ENCODE measurements at regions not wholly inside any gene's neighbourhood (a gene's known extent, or its start where the extent isn't known, plus 50 kb on each side); places are given as distances from the start of the nearest gene placed in this dataset.

DNA sequence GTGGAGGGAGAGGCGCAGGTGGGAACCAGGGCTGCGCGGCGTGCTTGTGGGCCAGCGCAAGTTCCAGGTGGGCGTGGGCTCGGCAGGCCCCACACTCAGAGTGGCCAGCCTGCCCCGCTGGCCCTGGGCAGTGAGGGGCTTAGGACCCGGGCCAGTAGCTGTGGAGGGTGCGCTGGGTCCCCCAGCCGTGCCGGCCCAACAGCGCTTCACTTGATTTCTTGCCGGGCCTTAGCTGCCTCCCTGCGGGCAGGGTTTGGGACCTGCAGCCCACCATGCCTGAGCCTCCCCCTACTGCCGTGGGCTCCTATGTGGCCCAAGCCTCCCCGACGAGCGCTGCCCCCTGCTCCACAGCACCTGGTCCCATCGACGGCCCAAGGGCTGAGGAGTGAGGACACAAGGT lies 1636.9 kb upstream of the SLC39A10 start:
- Mint-ChIP-seq H3K27ac (no peak overlapping the region), H3K4me1 (peaks cover 0 to 8% of the 10 kb centered on the region in 2 donors), H3K4me3 (no peak overlapping the region), H3K36me3 (no peaks in the 10 kb centered on the region), H3K27me3 (ENCODE audit: low read depth in 3 of 3) (no peaks in the 10 kb centered on the region), H3K9me3 (peaks cover 9 to 33% (median 12%) of the 10 kb centered on the region in 6 donors)
- no peak for DNase-seq

GRCh38 chr2:194015751-194016150 lies 1641.3 kb upstream of the SLC39A10 start:
- no peak overlapping the region for H3K4me3 Mint-ChIP-seq
- H3K27ac Mint-ChIP-seq: no peak overlapping the region
- no peak for DNase-seq
- peaks cover 0 to 2% (median 0%) of the 10 kb centered on the region in 3 donors for H3K27me3 Mint-ChIP-seq (ENCODE audit: low read depth in 3 of 3)
- H3K9me3 Mint-ChIP-seq: peaks cover 4 to 22% (median 8%) of the 10 kb centered on the region in 6 donors
- no peaks in the 10 kb centered on the region for H3K4me1 Mint-ChIP-seq
- no peaks in the 10 kb centered on the region for H3K36me3 Mint-ChIP-seq

- Mint-ChIP-seq H3K27me3 (ENCODE audit: low read depth in 3 of 3) (peaks cover 0 to 2% (median 0%) of the 10 kb centered on the region in 3 donors), H3K9me3 (peaks cover 4 to 20% (median 8%) of the 10 kb centered on the region in 6 donors), H3K4me3 (no peak overlapping the region), H3K36me3 (no peaks in the 10 kb centered on the region), H3K4me1 (no peaks in the 10 kb centered on the region), H3K27ac (no peak overlapping the region)
- DNase-seq: no peak
These were observed 1642.4 kb upstream of the SLC39A10 start for GRCh38 chr2:194014639-194015038.

- Mint-ChIP-seq H3K4me3 (no peak overlapping the region), H3K9me3 (peaks cover 9 to 32% (median 21%) of the 10 kb centered on the region in 6 donors), H3K27ac (no peak overlapping the region), H3K4me1 (no peaks in the 10 kb centered on the region), H3K36me3 (peaks cover 0 to 4% (median 0%) of the 10 kb centered on the region in 3 donors), H3K27me3 (ENCODE audit: low read depth in 3 of 3) (no peaks in the 10 kb centered on the region)
- no peak for DNase-seq
These were observed 1652.3 kb upstream of the SLC39A10 start for GRCh38 chr2:194004590-194005206.

- Mint-ChIP-seq H3K9me3 (peaks cover 6 to 26% (median 17%) of the 10 kb centered on the region in 6 donors), H3K27ac (no peak overlapping the region), H3K36me3 (peaks cover 0 to 4% (median 0%) of the 10 kb centered on the region in 3 donors), H3K4me1 (no peaks in the 10 kb centered on the region), H3K27me3 (ENCODE audit: low read depth in 3 of 3) (no peaks in the 10 kb centered on the region), H3K4me3 (no peak overlapping the region)
- DNase-seq: no peak
These were observed 1653.1 kb upstream of the SLC39A10 start for GRCh38 chr2:194003911-194004310.

DNA sequence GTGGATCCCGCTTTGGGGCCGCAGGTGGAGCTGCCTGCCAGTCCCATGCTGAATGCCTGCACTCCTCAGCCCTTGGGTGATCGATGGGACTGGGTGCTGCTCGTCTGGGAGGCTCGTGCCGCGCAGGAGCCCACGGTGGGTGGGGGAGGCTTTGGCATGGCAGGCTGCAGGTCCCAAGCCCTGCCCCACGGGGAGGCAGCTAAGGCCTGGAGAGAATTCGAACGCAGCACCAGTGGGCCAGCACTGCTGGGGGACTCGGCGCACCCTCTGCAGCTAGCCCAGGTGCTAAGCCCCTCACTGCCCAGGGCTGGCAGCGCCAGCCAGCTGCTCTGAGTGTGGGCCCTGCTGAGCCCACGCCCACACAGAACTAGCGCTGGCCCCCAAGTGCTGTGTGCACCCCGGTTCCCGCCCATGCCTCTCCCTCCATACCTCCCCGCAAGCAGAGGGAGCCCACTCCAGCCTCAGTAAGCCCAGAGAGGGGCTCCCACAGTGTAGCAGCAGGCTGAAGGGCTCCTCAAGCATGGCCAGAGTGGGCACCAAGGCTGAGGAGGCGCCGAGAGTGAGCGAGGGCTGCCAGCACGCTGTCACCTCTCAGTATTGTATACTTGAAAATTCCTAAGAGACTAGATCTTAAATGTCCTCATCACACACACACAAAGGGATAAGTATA lies 1654.2 kb upstream of the SLC39A10 start:
- Mint-ChIP-seq H3K9me3 (peaks cover 6 to 18% (median 11%) of the 10 kb centered on the region in 6 donors), H3K4me1 (no peaks in the 10 kb centered on the region), H3K36me3 (no peaks in the 10 kb centered on the region), H3K27ac (no peak overlapping the region), H3K27me3 (ENCODE audit: low read depth in 3 of 3) (no peaks in the 10 kb centered on the region), H3K4me3 (no peak overlapping the region)
- DNase-seq: no peak

DNA sequence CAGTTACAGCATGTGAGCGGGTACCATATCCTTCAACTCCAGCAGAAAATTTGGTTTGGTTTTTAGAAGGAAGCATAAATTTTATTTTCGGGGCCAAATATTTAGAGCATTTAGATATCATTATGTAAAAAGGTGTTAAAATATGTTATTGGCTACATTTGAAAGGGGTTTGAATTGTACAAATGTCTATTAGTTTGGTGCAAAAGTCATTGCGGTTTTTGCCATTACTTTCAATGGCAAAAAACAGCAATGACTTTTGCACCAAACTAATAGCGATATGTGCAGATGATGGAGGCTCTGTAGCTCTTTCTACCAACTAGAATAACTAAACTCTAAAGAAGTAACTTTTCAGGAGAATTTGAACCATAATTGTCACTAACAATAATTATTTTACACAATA lies 1666.2 kb upstream of the SLC39A10 start:
- peaks cover 0 to 20% (median 5%) of the 10 kb centered on the region in 6 donors for H3K9me3 Mint-ChIP-seq
- no peaks in the 10 kb centered on the region for H3K36me3 Mint-ChIP-seq
- H3K4me3 Mint-ChIP-seq: no peak overlapping the region
- no peaks in the 10 kb centered on the region for H3K4me1 Mint-ChIP-seq
- DNase-seq: no peak
- H3K27me3 Mint-ChIP-seq (ENCODE audit: low read depth in 3 of 3): no peaks in the 10 kb centered on the region
- H3K27ac Mint-ChIP-seq: no peak overlapping the region

GRCh38 chr2:193989645-193990044 lies 1667.4 kb upstream of the SLC39A10 start:
- Mint-ChIP-seq H3K27me3 (ENCODE audit: low read depth in 3 of 3) (no peaks in the 10 kb centered on the region), H3K9me3 (peaks cover 0 to 12% (median 4%) of the 10 kb centered on the region in 6 donors), H3K4me3 (no peak overlapping the region), H3K4me1 (no peaks in the 10 kb centered on the region), H3K27ac (no peak overlapping the region), H3K36me3 (no peaks in the 10 kb centered on the region)
- DNase-seq: no peak

DNA sequence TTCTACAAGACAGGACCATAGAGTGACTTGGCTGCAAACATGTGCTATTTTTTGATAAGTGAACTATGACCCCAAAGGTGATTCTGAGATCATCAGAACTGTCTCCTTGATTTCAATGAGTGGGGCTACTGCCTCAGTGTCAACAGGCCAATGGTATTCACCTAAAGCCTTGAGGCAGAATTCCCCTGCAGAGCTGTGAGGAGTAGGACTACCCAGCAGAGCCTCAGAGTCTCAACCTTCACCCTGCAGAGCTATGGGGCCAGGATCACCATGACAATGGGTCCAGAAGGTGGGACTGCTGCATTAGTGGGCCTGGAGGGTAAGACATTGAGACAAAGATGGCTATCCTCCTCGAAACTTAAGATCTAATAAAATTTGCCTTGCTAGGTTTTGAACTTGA lies 1668.2 kb upstream of the SLC39A10 start:
- no peaks in the 10 kb centered on the region for H3K4me1 Mint-ChIP-seq
- no peak overlapping the region for H3K4me3 Mint-ChIP-seq
- H3K36me3 Mint-ChIP-seq: no peaks in the 10 kb centered on the region
- peaks cover 0 to 12% (median 4%) of the 10 kb centered on the region in 6 donors for H3K9me3 Mint-ChIP-seq
- no peaks in the 10 kb centered on the region for H3K27me3 Mint-ChIP-seq (ENCODE audit: low read depth in 3 of 3)
- H3K27ac Mint-ChIP-seq: no peak overlapping the region
- no peak for DNase-seq

GRCh38 chr2:193985272-193985671 lies 1671.8 kb upstream of the SLC39A10 start:
- H3K9me3 Mint-ChIP-seq: peaks cover 0 to 20% (median 6%) of the 10 kb centered on the region in 6 donors
- no peak for DNase-seq
- H3K27me3 Mint-ChIP-seq (ENCODE audit: low read depth in 3 of 3): no peaks in the 10 kb centered on the region
- no peaks in the 10 kb centered on the region for H3K36me3 Mint-ChIP-seq
- H3K4me1 Mint-ChIP-seq: no peaks in the 10 kb centered on the region
- H3K27ac Mint-ChIP-seq: no peak overlapping the region
- no peak overlapping the region for H3K4me3 Mint-ChIP-seq

DNA sequence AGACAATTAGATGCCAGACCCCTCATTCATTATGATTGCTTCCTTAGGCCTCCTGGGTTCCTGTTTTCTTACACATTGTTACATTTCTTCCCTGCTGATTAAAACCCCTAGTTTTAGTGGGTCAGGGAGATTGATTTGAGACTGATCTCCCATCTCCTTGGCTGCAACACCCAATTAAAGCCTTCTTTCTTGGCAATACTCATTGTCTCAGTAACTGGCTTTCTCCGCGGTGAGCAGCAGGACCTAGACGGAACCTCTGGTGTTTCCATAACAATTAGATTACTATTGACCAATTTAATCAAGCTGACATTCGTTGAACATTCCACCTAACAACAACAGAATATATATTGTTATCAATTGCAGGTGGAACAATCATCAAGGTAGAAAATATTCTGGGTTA lies 1676.4 kb upstream of the SLC39A10 start:
- no peak overlapping the region for H3K4me3 Mint-ChIP-seq
- no peaks in the 10 kb centered on the region for H3K4me1 Mint-ChIP-seq
- H3K9me3 Mint-ChIP-seq: peaks cover 8 to 40% (median 17%) of the 10 kb centered on the region in 6 donors
- no peaks in the 10 kb centered on the region for H3K27me3 Mint-ChIP-seq (ENCODE audit: low read depth in 3 of 3)
- H3K36me3 Mint-ChIP-seq: no peaks in the 10 kb centered on the region
- DNase-seq: no peak
- no peak overlapping the region for H3K27ac Mint-ChIP-seq

GRCh38 chr2:193973781-193974180 lies 1683.2 kb upstream of the SLC39A10 start:
- Mint-ChIP-seq H3K27me3 (ENCODE audit: low read depth in 3 of 3) (peaks cover 0 to 2% (median 0%) of the 10 kb centered on the region in 3 donors), H3K9me3 (peaks cover 8 to 51% (median 20%) of the 10 kb centered on the region in 6 donors), H3K36me3 (no peaks in the 10 kb centered on the region), H3K4me1 (no peaks in the 10 kb centered on the region), H3K27ac (no peak overlapping the region), H3K4me3 (no peak overlapping the region)
- DNase-seq: no peak

- Mint-ChIP-seq H3K36me3 (no peaks in the 10 kb centered on the region), H3K27me3 (ENCODE audit: low read depth in 3 of 3) (peaks cover 0 to 2% (median 0%) of the 10 kb centered on the region in 3 donors), H3K27ac (no peak overlapping the region), H3K9me3 (peaks cover 2 to 20% (median 4%) of the 10 kb centered on the region in 6 donors), H3K4me1 (no peaks in the 10 kb centered on the region), H3K4me3 (no peak overlapping the region)
- no peak for DNase-seq
These were observed 1690.4 kb upstream of the SLC39A10 start for GRCh38 chr2:193966590-193966989.

DNA sequence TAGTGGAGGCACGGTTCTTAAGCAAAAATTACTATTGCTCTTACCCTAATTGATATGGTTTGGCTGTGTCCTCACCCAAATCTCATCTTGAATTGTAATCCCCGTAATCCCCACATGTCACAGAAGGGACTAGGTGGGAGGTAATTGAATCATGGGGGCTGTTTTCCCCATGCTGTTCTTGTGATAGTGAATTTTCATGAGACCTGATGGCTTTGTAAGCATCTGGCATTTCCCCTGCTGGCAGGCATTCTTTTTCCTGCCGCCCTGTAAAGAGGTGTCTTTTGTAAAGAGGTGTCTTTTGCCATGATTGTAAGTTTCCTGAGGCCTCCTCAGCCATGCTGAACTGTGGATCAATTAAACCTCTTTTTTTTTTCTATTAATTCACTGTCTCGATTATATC lies 1691.8 kb upstream of the SLC39A10 start:
- peaks cover 0 to 12% (median 4%) of the 10 kb centered on the region in 6 donors for H3K9me3 Mint-ChIP-seq
- H3K4me1 Mint-ChIP-seq: no peaks in the 10 kb centered on the region
- no peaks in the 10 kb centered on the region for H3K36me3 Mint-ChIP-seq
- no peak overlapping the region for H3K4me3 Mint-ChIP-seq
- H3K27me3 Mint-ChIP-seq (ENCODE audit: low read depth in 3 of 3): no peaks in the 10 kb centered on the region
- no peak overlapping the region for H3K27ac Mint-ChIP-seq
- DNase-seq: no peak

All from immature natural killer cell (primary cell).